Brain microvascular endothelial cell (primary cell): ENCODE measurements at regions not wholly inside any gene's neighbourhood (a gene's known extent, or its start where the extent isn't known, plus 50 kb on each side); places are given as distances from the start of the nearest gene placed in this dataset.

Experiments used
- DNase-seq: peaks from one replicate; pipeline ENCODE4 v3.0.0-alpha.2; 2020
- H3K27ac ChIP-seq: fragments of 250-450 bp; sonication (Bioruptor Pico); 2 replicates; pipeline ENCODE4 v1.5.1; 2020; ENCODE audit warnings: mild to moderate bottlenecking, moderate library complexity
- H3K27me3 ChIP-seq: fragments of 250-450 bp; sonication (Bioruptor Pico); replicated peaks from 2 replicates; pipeline ENCODE4 v1.5.1; 2020; ENCODE audit warnings: mild to moderate bottlenecking
- H3K36me3 ChIP-seq: fragments of 250-450 bp; sonication (Bioruptor Pico); replicated peaks from 2 replicates; pipeline ENCODE4 v1.5.1; 2020; ENCODE audit warnings: mild to moderate bottlenecking
- H3K4me3 ChIP-seq: 2 replicates; pipeline ENCODE4 v1.5.1; 2011; ENCODE audit warnings: low read depth, mild to moderate bottlenecking, control low read depth, low read length, moderate library complexity
- in situ Hi-C: cut with HindIII; loops from 2 replicates; pipeline ENCODE4 v1.10.0; 2017; ENCODE audit warnings: low sequenced_read_pairs, low pct_ligation_motif_present
- TF ChIP-seq, protein P1 (sequence below): IDR thresholded peaks from 2 replicates; pipeline ENCODE4 v1.5.1; 2011; ENCODE audit warnings: low read depth, mild to moderate bottlenecking, moderate library complexity, low read length, control low read depth, inconsistent platforms; ENCODE audit errors: missing control alignments

DNA sequence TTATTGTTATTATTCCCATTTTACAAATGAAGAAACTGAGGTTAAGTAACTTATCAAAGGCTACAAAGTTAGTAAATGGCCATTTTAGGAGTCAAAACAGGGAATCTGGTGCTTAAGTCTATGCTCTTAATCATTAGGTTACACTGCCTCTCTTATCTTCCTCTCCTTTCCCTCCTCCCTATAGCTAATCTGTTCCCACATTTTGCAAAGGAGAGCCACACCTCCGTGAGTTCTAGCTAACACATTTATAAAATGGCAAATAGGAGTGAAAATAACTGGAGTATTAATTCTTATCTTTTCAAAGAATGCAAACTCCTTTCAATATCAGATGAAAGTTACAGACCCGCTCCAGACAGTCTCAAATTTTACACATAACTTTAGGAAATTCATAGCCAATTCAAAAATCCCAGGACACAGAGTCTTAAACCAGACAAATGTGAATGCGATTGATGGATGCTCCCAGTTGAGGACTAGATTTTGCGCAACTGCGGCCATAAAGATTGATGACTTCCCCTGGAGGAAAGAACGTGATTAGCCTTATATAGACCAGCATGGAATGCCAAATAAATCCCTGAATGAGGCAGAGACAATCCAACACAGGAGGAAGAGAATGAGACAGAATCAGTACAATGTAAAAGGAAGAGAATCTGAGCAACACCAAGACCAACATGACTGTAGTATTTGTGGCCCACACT lies 225.0 kb upstream of the ARID2 start:
- Histone ChIP-seq H3K27me3 (no peaks in the 10 kb centered on the region), H3K27ac (no peak overlapping the region), H3K4me3 (no peak overlapping the region), H3K36me3 (no peaks in the 10 kb centered on the region)
- TF ChIP-seq, protein P1, sequence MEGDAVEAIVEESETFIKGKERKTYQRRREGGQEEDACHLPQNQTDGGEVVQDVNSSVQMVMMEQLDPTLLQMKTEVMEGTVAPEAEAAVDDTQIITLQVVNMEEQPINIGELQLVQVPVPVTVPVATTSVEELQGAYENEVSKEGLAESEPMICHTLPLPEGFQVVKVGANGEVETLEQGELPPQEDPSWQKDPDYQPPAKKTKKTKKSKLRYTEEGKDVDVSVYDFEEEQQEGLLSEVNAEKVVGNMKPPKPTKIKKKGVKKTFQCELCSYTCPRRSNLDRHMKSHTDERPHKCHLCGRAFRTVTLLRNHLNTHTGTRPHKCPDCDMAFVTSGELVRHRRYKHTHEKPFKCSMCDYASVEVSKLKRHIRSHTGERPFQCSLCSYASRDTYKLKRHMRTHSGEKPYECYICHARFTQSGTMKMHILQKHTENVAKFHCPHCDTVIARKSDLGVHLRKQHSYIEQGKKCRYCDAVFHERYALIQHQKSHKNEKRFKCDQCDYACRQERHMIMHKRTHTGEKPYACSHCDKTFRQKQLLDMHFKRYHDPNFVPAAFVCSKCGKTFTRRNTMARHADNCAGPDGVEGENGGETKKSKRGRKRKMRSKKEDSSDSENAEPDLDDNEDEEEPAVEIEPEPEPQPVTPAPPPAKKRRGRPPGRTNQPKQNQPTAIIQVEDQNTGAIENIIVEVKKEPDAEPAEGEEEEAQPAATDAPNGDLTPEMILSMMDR, result no peak
- in situ Hi-C loops, result no loop called here
- no peak for DNase-seq

DNA sequence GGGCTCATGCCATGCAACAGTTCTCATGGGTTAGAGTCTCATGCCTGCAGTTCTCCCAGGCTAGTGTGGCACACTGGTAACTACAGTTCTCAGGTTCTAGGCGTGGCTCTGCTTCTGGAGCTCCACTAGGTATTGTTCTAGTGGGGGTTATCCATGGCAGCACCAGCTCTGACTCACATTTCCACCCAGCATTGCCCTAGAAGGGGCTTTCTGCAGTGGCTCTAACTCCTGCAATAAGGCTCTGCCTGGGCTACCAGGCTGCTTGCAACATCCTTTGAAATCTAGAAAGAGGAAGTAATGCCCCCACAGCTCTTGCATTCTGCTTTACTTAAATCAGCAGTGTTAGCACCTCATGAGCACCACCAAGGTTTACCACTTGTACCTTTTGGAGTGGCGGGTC lies 220.3 kb upstream of the ARID2 start:
- in situ Hi-C loops, result no loop called here
- no peaks in the 10 kb centered on the region for H3K27me3 ChIP-seq
- DNase-seq, result no peak

DNA sequence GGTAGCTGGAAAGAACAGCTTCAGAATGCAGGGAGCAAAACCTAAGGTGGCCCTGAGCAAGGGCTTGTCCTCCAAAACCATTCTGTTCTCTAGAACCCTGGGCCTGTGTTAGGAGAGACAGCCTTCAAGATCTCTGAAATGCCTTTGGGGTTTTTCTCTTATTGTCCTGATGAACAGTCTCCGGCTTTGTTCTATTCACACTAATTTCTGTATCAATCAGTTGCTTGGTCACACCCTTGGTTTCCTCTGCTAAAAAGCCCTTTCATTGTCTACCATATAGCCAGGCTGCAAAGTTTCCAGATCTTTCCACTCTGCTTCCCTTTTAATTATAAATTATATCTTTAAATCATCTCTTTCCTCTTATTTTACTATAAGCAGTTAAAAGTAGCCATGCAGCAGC lies 219.9 kb upstream of the ARID2 start:
- H3K36me3 ChIP-seq, result no peaks in the 10 kb centered on the region
- TF ChIP-seq, protein P1, result no peak
- no peaks in the 10 kb centered on the region for H3K27me3 ChIP-seq
- DNase-seq, result no peak
- in situ Hi-C loops, result no loop called here
- H3K27ac ChIP-seq, result no peak overlapping the region
- no peak overlapping the region for H3K4me3 ChIP-seq

More for the DNA sequence above, 220.3 kb upstream of the ARID2 start:
- TF ChIP-seq, protein P1, result no peak
- H3K4me3 ChIP-seq, result no peak overlapping the region
- H3K36me3 ChIP-seq, result no peaks in the 10 kb centered on the region
- no peak overlapping the region for H3K27ac ChIP-seq

DNA sequence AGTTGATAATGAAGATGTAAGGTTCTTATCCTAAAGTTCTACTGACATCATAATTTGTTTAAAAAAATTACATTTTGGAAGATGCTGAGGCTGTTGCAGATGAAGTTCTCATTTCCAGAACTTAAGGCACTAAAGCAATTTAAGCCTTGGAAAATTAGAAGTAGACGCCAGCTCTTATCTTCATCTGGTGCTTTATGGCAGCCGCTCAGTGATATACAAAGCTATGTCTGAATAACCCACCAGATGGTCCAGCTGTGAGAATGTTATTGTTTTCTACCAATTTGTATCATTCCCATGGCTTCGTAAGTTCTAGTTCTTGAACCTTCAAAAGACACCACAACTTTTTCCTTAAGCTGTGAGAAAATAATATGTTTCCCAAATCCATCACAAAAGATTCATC lies 212.1 kb upstream of the ARID2 start:
- in situ Hi-C loops, result no loop called here

DNA sequence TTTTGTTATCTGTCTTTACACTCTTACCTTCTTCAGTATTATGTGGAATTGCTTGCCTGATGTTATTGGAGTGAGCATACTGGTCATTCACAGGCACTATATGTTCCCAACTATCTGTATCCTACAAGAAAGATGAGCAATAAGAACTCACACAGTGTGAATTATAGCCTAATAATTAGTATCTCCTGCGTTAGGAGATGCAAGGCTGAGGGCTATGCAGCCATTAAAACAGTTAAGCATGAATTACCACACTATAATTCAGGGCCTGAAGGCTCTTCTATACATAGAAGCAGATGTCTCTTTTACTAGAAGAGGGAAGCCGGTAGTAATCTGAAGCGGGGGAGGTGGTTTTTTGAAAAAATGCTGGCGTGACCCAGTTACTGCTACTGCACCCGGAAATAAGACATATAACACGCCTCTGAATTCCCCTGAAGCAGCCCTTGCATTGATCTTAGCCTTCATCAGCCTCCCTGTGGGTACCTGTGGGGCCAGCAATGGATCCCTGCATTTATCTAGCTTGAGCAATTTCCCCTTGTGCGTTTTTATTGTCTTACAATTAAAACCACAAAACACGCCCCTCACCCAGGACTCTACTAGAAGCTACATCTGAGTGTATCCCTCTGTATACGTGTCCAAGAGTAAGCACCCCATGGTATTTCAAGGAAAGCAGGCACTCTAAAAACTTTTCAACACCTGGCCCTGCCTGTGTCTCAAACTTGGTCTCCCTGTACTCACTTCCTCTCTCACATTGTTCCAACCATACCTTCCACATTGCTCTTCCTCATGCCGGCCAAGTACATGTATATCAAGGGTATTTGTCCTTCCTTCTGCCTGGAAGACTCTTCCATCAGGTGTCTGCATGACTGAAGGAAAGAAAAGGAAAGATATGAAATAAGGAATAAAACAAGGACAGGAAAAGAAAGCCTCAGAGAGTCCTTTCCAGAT lies 210.9 kb upstream of the ARID2 start:
- TF ChIP-seq, protein P1, result no peak
- Histone ChIP-seq H3K27me3 (no peaks in the 10 kb centered on the region), H3K27ac (no peak overlapping the region), H3K4me3 (no peak overlapping the region), H3K36me3 (no peaks in the 10 kb centered on the region)
- DNase-seq, result no peak
- in situ Hi-C loops, result no loop called here

More for the DNA sequence above, 212.1 kb upstream of the ARID2 start:
- TF ChIP-seq, protein P1, result no peak
- Histone ChIP-seq H3K4me3 (no peak overlapping the region), H3K27ac (no peak overlapping the region), H3K27me3 (no peaks in the 10 kb centered on the region), H3K36me3 (no peaks in the 10 kb centered on the region)
- DNase-seq, result no peak
